ENCODE measurements at regions not wholly inside any gene's neighbourhood (a gene's known extent, or its start where the extent isn't known, plus 50 kb on each side); places are given as distances from the start of the nearest gene placed in this dataset.

DNA sequence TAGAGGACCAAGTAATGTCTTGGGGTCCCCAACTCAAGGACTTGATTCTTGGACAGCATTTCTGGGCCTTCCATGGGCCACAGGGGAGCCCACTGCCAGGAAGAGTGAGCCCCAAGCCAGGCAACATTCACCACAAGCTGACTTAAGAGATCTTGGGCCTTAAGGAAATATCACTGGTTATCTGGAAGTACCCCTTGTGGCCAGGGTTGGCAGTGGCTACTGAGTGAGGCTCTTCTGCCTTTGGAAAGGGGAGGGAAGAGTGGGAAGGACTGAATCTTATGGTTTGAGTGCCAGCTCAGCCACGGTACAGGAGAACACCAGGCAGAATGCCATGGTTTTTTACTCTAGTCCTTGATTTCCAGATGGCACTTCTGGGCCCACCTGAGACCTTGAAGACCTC lies 228.9 kb upstream of the RGS18 start:
- no peaks in the 10 kb centered on the region for H3K27me3 Mint-ChIP-seq (ENCODE audit: low read depth)
- no peak for DNase-seq (ENCODE audit: low read depth, low spot score)

GRCh38 chr1:191943684-191944083 lies 214.6 kb upstream of the RGS18 start:
- H3K36me3 Mint-ChIP-seq (ENCODE audit: low read depth): no peaks in the 10 kb centered on the region
- DNase-seq (ENCODE audit: low read depth, low spot score): no peak
- no peak for TF ChIP-seq CTCF (conservative IDR thresholded peaks at IDR 0.05)
- no peaks in the 10 kb centered on the region for H3K27me3 Mint-ChIP-seq (ENCODE audit: low read depth)
- no peaks in the 10 kb centered on the region for H3K9me3 Mint-ChIP-seq
- no peaks in the 10 kb centered on the region for H3K4me1 Mint-ChIP-seq
- no peak overlapping the region for H3K27ac Mint-ChIP-seq (ENCODE audit: unreplicated experiment)
- H3K4me3 Mint-ChIP-seq: no peak overlapping the region

More for the DNA sequence above, 228.9 kb upstream of the RGS18 start:
- no peaks in the 10 kb centered on the region for H3K4me1 Mint-ChIP-seq
- no peak for TF ChIP-seq CTCF (conservative IDR thresholded peaks at IDR 0.05)
- peaks cover 5% of the 10 kb centered on the region for H3K36me3 Mint-ChIP-seq (ENCODE audit: low read depth)
- H3K4me3 Mint-ChIP-seq: no peak overlapping the region
- peaks cover 15% of the 10 kb centered on the region for H3K9me3 Mint-ChIP-seq
- no peak overlapping the region for H3K27ac Mint-ChIP-seq (ENCODE audit: unreplicated experiment)

DNA sequence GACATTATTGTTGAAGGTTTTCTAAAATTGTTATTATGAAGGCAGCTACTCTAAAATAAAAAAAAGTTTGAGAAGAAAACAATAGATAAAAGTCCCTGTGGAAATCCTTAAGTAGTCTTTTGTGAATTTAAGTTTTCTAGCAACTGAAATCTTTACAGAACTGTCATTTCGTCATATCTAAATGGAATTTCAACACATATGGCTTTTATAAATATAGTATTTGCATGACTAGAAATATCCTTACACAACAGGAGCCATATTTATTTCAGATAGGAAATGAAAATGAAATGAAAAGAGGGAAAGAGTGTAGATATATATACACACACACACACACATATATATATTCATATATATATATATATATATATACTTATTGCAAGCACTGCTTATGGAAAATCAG lies 204.7 kb upstream of the RGS18 start:
- H3K36me3 Mint-ChIP-seq (ENCODE audit: low read depth): no peaks in the 10 kb centered on the region
- no peak overlapping the region for H3K27ac Mint-ChIP-seq (ENCODE audit: unreplicated experiment)
- no peaks in the 10 kb centered on the region for H3K27me3 Mint-ChIP-seq (ENCODE audit: low read depth)
- TF ChIP-seq CTCF (conservative IDR thresholded peaks at IDR 0.05): no peak
- no peak for DNase-seq (ENCODE audit: low read depth, low spot score)
- H3K9me3 Mint-ChIP-seq: no peaks in the 10 kb centered on the region
- H3K4me3 Mint-ChIP-seq: no peak overlapping the region
- H3K4me1 Mint-ChIP-seq: no peaks in the 10 kb centered on the region

DNA sequence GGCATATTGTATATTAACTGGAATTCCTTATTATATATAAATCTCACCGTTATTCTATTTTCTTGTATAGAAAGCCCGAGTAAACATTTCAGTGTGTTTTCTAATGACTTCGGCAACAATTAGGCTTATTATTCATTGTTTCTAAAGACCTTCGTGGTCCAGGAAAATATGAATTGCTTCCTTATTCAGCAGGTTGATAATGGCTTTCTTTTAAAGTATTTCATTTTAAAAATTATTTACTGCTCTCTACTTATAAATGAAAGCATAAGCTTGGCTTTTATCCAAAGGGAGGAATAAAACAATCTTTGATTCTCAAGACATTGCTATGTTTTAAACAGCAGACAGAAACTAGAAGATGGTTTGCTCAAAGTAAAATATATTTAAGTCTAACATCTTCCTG lies 198.4 kb upstream of the RGS18 start:
- Mint-ChIP-seq H3K27me3 (ENCODE audit: low read depth) (no peaks in the 10 kb centered on the region), H3K27ac (ENCODE audit: unreplicated experiment) (no peak overlapping the region), H3K9me3 (no peaks in the 10 kb centered on the region), H3K4me1 (no peaks in the 10 kb centered on the region), H3K36me3 (ENCODE audit: low read depth) (no peaks in the 10 kb centered on the region), H3K4me3 (no peak overlapping the region)
- no peak for TF ChIP-seq CTCF (conservative IDR thresholded peaks at IDR 0.05)
- DNase-seq (ENCODE audit: low read depth, low spot score): no peak

GRCh38 chr1:191963286-191963685 lies 195.0 kb upstream of the RGS18 start:
- Mint-ChIP-seq H3K36me3 (ENCODE audit: low read depth) (no peaks in the 10 kb centered on the region), H3K27ac (ENCODE audit: unreplicated experiment) (no peak overlapping the region), H3K4me1 (no peaks in the 10 kb centered on the region), H3K9me3 (no peaks in the 10 kb centered on the region), H3K4me3 (no peak overlapping the region), H3K27me3 (ENCODE audit: low read depth) (no peaks in the 10 kb centered on the region)
- DNase-seq (ENCODE audit: low read depth, low spot score): no peak
- TF ChIP-seq CTCF (conservative IDR thresholded peaks at IDR 0.05): no peak

Data from neural crest cell (in vitro differentiated cells).